ENCODE measurements at regions not wholly inside any gene's neighbourhood (a gene's known extent, or its start where the extent isn't known, plus 50 kb on each side); places are given as distances from the start of the nearest gene placed in this dataset.

GRCh38 chr3:178233371-178234071 is 302.7 kb upstream of the KCNMB2 start:
- no peak overlapping the region for H3K4me3 ChIP-seq (ENCODE audit: low read length in 2 of 2)
- no peaks in the 10 kb centered on the region for H3K9me3 ChIP-seq (ENCODE audit: control insufficient read depth in 2 of 2, low read length in 2 of 2)
- H3K4me1 ChIP-seq (ENCODE audit: control insufficient read depth in 2 of 2, insufficient read depth in 2 of 2, low read length in 2 of 2): no peaks in the 10 kb centered on the region
- H3K36me3 ChIP-seq (ENCODE audit: control insufficient read depth in 2 of 2, insufficient read depth in 2 of 2, low read length in 2 of 2): no peaks in the 10 kb centered on the region
- no peaks in the 10 kb centered on the region for H3K27me3 ChIP-seq (ENCODE audit: control insufficient read depth in 2 of 2, insufficient read depth in 2 of 2, low read length in 2 of 2)
- H3K27ac ChIP-seq (ENCODE audit: low read depth in 2 of 2, low read length in 2 of 2): no peak overlapping the region
- no peak overlapping the region for H3K9ac ChIP-seq (ENCODE audit: low read depth in 1 of 2, low read length in 2 of 2)

GRCh38 chr3:178236555-178237277 is 299.5 kb upstream of the KCNMB2 start:
- Histone ChIP-seq H3K27me3 (ENCODE audit: control insufficient read depth in 2 of 2, insufficient read depth in 2 of 2, low read length in 2 of 2) (no peaks in the 10 kb centered on the region), H3K9me3 (ENCODE audit: control insufficient read depth in 2 of 2, low read length in 2 of 2) (no peaks in the 10 kb centered on the region), H3K9ac (ENCODE audit: low read depth in 1 of 2, low read length in 2 of 2) (no peak overlapping the region), H3K4me3 (ENCODE audit: low read length in 2 of 2) (no peak overlapping the region), H3K27ac (ENCODE audit: low read depth in 2 of 2, low read length in 2 of 2) (no peak overlapping the region), H3K36me3 (ENCODE audit: control insufficient read depth in 2 of 2, insufficient read depth in 2 of 2, low read length in 2 of 2) (no peaks in the 10 kb centered on the region), H3K4me1 (ENCODE audit: control insufficient read depth in 2 of 2, insufficient read depth in 2 of 2, low read length in 2 of 2) (no peaks in the 10 kb centered on the region)

GRCh38 chr3:178238179-178238578 is 298.1 kb upstream of the KCNMB2 start:
- no peak overlapping the region for H3K9ac ChIP-seq (ENCODE audit: low read depth in 1 of 2, low read length in 2 of 2)
- no peak overlapping the region for H3K4me3 ChIP-seq (ENCODE audit: low read length in 2 of 2)
- H3K4me1 ChIP-seq (ENCODE audit: control insufficient read depth in 2 of 2, insufficient read depth in 2 of 2, low read length in 2 of 2): no peaks in the 10 kb centered on the region
- H3K27ac ChIP-seq (ENCODE audit: low read depth in 2 of 2, low read length in 2 of 2): no peak overlapping the region
- no peaks in the 10 kb centered on the region for H3K27me3 ChIP-seq (ENCODE audit: control insufficient read depth in 2 of 2, insufficient read depth in 2 of 2, low read length in 2 of 2)
- H3K36me3 ChIP-seq (ENCODE audit: control insufficient read depth in 2 of 2, insufficient read depth in 2 of 2, low read length in 2 of 2): no peaks in the 10 kb centered on the region
- H3K9me3 ChIP-seq (ENCODE audit: control insufficient read depth in 2 of 2, low read length in 2 of 2): no peaks in the 10 kb centered on the region

- Histone ChIP-seq H3K4me3 (ENCODE audit: low read length in 2 of 2) (no peak overlapping the region), H3K36me3 (ENCODE audit: control insufficient read depth in 2 of 2, insufficient read depth in 2 of 2, low read length in 2 of 2) (no peaks in the 10 kb centered on the region), H3K4me1 (ENCODE audit: control insufficient read depth in 2 of 2, insufficient read depth in 2 of 2, low read length in 2 of 2) (no peaks in the 10 kb centered on the region), H3K27ac (ENCODE audit: low read depth in 2 of 2, low read length in 2 of 2) (no peak overlapping the region), H3K9ac (ENCODE audit: low read depth in 1 of 2, low read length in 2 of 2) (no peak overlapping the region), H3K9me3 (ENCODE audit: control insufficient read depth in 2 of 2, low read length in 2 of 2) (no peaks in the 10 kb centered on the region), H3K27me3 (ENCODE audit: control insufficient read depth in 2 of 2, insufficient read depth in 2 of 2, low read length in 2 of 2) (no peaks in the 10 kb centered on the region)
Measured at GRCh38 chr3:178244733-178245709, 291.2 kb upstream of the KCNMB2 start.

- H3K4me1 ChIP-seq (ENCODE audit: control insufficient read depth in 2 of 2, insufficient read depth in 2 of 2, low read length in 2 of 2): no peaks in the 10 kb centered on the region
- H3K4me3 ChIP-seq (ENCODE audit: low read length in 2 of 2): no peak overlapping the region
- H3K27me3 ChIP-seq (ENCODE audit: control insufficient read depth in 2 of 2, insufficient read depth in 2 of 2, low read length in 2 of 2): no peaks in the 10 kb centered on the region
- no peaks in the 10 kb centered on the region for H3K9me3 ChIP-seq (ENCODE audit: control insufficient read depth in 2 of 2, low read length in 2 of 2)
- H3K36me3 ChIP-seq (ENCODE audit: control insufficient read depth in 2 of 2, insufficient read depth in 2 of 2, low read length in 2 of 2): no peaks in the 10 kb centered on the region
- no peak overlapping the region for H3K27ac ChIP-seq (ENCODE audit: low read depth in 2 of 2, low read length in 2 of 2)
- H3K9ac ChIP-seq (ENCODE audit: low read depth in 1 of 2, low read length in 2 of 2): no peak overlapping the region
Measured at GRCh38 chr3:178246004-178246403, 290.2 kb upstream of the KCNMB2 start.

GRCh38 chr3:178255315-178255714 is 280.9 kb upstream of the KCNMB2 start:
- Histone ChIP-seq H3K27me3 (ENCODE audit: control insufficient read depth in 2 of 2, insufficient read depth in 2 of 2, low read length in 2 of 2) (no peaks in the 10 kb centered on the region), H3K9ac (ENCODE audit: low read depth in 1 of 2, low read length in 2 of 2) (no peak overlapping the region), H3K9me3 (ENCODE audit: control insufficient read depth in 2 of 2, low read length in 2 of 2) (no peaks in the 10 kb centered on the region), H3K36me3 (ENCODE audit: control insufficient read depth in 2 of 2, insufficient read depth in 2 of 2, low read length in 2 of 2) (no peaks in the 10 kb centered on the region), H3K4me3 (ENCODE audit: low read length in 2 of 2) (no peak overlapping the region), H3K4me1 (ENCODE audit: control insufficient read depth in 2 of 2, insufficient read depth in 2 of 2, low read length in 2 of 2) (no peaks in the 10 kb centered on the region), H3K27ac (ENCODE audit: low read depth in 2 of 2, low read length in 2 of 2) (no peak overlapping the region)

GRCh38 chr3:178257491-178257890 is 278.7 kb upstream of the KCNMB2 start:
- Histone ChIP-seq H3K27ac (ENCODE audit: low read depth in 2 of 2, low read length in 2 of 2) (no peak overlapping the region), H3K27me3 (ENCODE audit: control insufficient read depth in 2 of 2, insufficient read depth in 2 of 2, low read length in 2 of 2) (no peaks in the 10 kb centered on the region), H3K9ac (ENCODE audit: low read depth in 1 of 2, low read length in 2 of 2) (no peak overlapping the region), H3K36me3 (ENCODE audit: control insufficient read depth in 2 of 2, insufficient read depth in 2 of 2, low read length in 2 of 2) (no peaks in the 10 kb centered on the region), H3K9me3 (ENCODE audit: control insufficient read depth in 2 of 2, low read length in 2 of 2) (no peaks in the 10 kb centered on the region), H3K4me1 (ENCODE audit: control insufficient read depth in 2 of 2, insufficient read depth in 2 of 2, low read length in 2 of 2) (no peaks in the 10 kb centered on the region), H3K4me3 (ENCODE audit: low read length in 2 of 2) (no peak overlapping the region)

- H3K9ac ChIP-seq (ENCODE audit: low read depth in 1 of 2, low read length in 2 of 2): no peak overlapping the region
- no peaks in the 10 kb centered on the region for H3K4me1 ChIP-seq (ENCODE audit: control insufficient read depth in 2 of 2, insufficient read depth in 2 of 2, low read length in 2 of 2)
- no peak overlapping the region for H3K4me3 ChIP-seq (ENCODE audit: low read length in 2 of 2)
- H3K36me3 ChIP-seq (ENCODE audit: control insufficient read depth in 2 of 2, insufficient read depth in 2 of 2, low read length in 2 of 2): no peaks in the 10 kb centered on the region
- H3K9me3 ChIP-seq (ENCODE audit: control insufficient read depth in 2 of 2, low read length in 2 of 2): no peaks in the 10 kb centered on the region
- no peaks in the 10 kb centered on the region for H3K27me3 ChIP-seq (ENCODE audit: control insufficient read depth in 2 of 2, insufficient read depth in 2 of 2, low read length in 2 of 2)
- H3K27ac ChIP-seq (ENCODE audit: low read depth in 2 of 2, low read length in 2 of 2): no peak overlapping the region
Measured at GRCh38 chr3:178258121-178258520, 278.1 kb upstream of the KCNMB2 start.

- Histone ChIP-seq H3K27me3 (ENCODE audit: control insufficient read depth in 2 of 2, insufficient read depth in 2 of 2, low read length in 2 of 2) (no peaks in the 10 kb centered on the region), H3K9me3 (ENCODE audit: control insufficient read depth in 2 of 2, low read length in 2 of 2) (no peaks in the 10 kb centered on the region), H3K4me1 (ENCODE audit: control insufficient read depth in 2 of 2, insufficient read depth in 2 of 2, low read length in 2 of 2) (no peaks in the 10 kb centered on the region), H3K9ac (ENCODE audit: low read depth in 1 of 2, low read length in 2 of 2) (no peak overlapping the region), H3K36me3 (ENCODE audit: control insufficient read depth in 2 of 2, insufficient read depth in 2 of 2, low read length in 2 of 2) (no peaks in the 10 kb centered on the region), H3K27ac (ENCODE audit: low read depth in 2 of 2, low read length in 2 of 2) (no peak overlapping the region), H3K4me3 (ENCODE audit: low read length in 2 of 2) (no peak overlapping the region)
Measured at GRCh38 chr3:178259703-178260102, 276.5 kb upstream of the KCNMB2 start.
